ENCODE measurements at regions not wholly inside any gene's neighbourhood (a gene's known extent, or its start where the extent isn't known, plus 50 kb on each side); places are given as distances from the start of the nearest gene placed in this dataset.

DNA sequence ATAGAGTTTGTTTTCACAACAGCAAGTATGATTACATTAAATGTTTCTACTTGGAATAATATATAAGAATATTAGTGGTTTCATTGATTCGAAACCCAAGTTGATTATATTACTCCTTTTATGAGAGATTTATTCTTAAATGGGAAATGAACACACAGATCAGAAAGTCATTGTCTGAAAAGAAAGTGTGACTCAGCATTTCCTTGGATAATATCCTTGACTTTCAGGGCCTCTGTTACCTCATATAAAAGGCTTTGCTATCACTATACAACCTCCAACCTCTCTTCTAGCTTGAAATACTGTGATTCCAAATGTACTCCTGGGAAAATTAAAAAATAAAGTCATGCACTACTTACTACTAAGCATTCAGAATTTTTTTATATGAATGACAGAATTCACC lies 295.3 kb upstream of the LYPLAL1 start:
- in situ Hi-C loops (cut with MboI; ENCODE audit: low pct_unique_long_range_greater_than_20kb, low sequenced_read_pairs, unreplicated experiment), result no loop called here
- TF ChIP-seq, protein P1, sequence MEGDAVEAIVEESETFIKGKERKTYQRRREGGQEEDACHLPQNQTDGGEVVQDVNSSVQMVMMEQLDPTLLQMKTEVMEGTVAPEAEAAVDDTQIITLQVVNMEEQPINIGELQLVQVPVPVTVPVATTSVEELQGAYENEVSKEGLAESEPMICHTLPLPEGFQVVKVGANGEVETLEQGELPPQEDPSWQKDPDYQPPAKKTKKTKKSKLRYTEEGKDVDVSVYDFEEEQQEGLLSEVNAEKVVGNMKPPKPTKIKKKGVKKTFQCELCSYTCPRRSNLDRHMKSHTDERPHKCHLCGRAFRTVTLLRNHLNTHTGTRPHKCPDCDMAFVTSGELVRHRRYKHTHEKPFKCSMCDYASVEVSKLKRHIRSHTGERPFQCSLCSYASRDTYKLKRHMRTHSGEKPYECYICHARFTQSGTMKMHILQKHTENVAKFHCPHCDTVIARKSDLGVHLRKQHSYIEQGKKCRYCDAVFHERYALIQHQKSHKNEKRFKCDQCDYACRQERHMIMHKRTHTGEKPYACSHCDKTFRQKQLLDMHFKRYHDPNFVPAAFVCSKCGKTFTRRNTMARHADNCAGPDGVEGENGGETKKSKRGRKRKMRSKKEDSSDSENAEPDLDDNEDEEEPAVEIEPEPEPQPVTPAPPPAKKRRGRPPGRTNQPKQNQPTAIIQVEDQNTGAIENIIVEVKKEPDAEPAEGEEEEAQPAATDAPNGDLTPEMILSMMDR (IDR thresholded peaks at IDR 0.05; ENCODE audit: extremely low read depth, insufficient read depth, missing control alignments), result no peak
- no peak for DNase-seq (ENCODE audit: low spot score)

DNA sequence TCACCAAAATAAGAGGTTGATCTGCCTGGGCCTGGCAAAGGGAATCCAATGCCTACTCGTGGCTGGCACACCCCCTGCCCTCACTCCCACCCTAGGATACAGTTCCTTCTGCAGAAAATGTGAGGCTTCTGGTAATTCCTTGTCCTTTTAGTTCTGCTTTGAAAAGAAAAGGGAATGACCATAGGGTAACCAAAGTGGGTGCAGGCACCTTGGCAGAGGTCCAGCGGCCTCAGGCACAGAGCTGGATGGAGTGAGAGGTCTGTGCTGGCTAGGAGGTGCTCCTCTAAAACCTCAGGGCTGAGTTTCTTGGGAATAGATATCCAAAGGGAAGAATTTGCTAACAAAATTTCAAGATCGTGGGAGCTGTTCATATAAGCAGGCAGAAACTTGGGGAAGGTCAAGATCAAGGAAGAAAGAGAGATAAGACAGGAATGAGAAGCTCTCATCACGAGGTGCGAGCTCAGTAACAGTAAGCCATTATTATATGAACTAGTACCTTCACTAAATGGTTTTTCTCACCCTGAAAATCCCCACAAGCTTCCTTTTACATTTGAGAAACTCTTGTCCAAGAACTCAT lies 293.1 kb upstream of the LYPLAL1 start:
- in situ Hi-C loops (cut with MboI; ENCODE audit: low pct_unique_long_range_greater_than_20kb, low sequenced_read_pairs, unreplicated experiment), result no loop called here
- DNase-seq (ENCODE audit: low spot score), result no peak
- TF ChIP-seq, protein P1 (IDR thresholded peaks at IDR 0.05; ENCODE audit: extremely low read depth, insufficient read depth, missing control alignments), result no peak

- in situ Hi-C loops (cut with MboI; ENCODE audit: low pct_unique_long_range_greater_than_20kb, low sequenced_read_pairs, unreplicated experiment), result no loop called here
- DNase-seq (ENCODE audit: low spot score), result no peak
- TF ChIP-seq, protein P1 (IDR thresholded peaks at IDR 0.05; ENCODE audit: extremely low read depth, insufficient read depth, missing control alignments), result no peak
Observed at GRCh38 chr1:218882454-218882853, 291.2 kb upstream of the LYPLAL1 start.

DNA sequence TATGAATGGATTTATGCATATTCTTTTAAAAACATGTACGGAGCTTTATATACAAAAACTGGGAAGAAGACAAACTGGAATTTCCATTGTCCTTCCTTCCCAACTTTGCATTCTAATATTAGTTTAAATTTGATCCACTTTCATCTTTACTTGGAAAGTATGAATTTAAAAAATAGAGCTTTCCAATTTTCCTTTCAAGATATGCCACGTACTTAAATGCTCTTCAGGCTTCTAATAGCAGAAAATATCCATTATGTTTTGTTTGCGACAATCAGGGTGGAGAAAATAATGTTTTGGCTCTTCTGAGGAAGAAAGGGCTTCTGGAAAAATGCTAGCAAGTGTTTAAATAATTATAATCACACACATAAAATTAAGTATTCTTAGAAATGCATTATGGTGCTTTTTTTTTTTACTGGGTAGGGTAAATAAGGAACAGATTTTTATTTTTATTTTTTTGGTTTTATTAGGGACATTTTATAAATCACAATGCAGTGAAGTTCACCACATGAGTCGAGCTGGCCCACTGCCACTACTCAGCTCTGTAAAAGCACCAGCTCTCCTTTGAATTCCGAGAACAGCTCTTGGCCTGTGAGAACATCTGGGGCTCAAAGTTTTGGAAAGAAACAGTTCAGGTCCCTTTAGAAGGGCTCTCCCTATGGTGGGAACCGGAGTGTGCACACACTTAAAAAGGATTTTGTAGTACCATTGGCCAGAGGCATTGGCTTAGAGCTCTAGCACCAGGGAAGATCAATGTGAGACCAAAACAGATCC lies 287.4 kb upstream of the LYPLAL1 start:
- DNase-seq (ENCODE audit: low spot score), result no peak
- in situ Hi-C loops (cut with MboI; ENCODE audit: low pct_unique_long_range_greater_than_20kb, low sequenced_read_pairs, unreplicated experiment), result no loop called here
- TF ChIP-seq, protein P1 (IDR thresholded peaks at IDR 0.05; ENCODE audit: extremely low read depth, insufficient read depth, missing control alignments), result no peak

- TF ChIP-seq, protein P1 (IDR thresholded peaks at IDR 0.05; ENCODE audit: extremely low read depth, insufficient read depth, missing control alignments), result no peak
- in situ Hi-C loops (cut with MboI; ENCODE audit: low pct_unique_long_range_greater_than_20kb, low sequenced_read_pairs, unreplicated experiment), result no loop called here
- no peak for DNase-seq (ENCODE audit: low spot score)
Observed at GRCh38 chr1:218887141-218887925, 286.3 kb upstream of the LYPLAL1 start.

GRCh38 chr1:218890451-218890850 lies 283.2 kb upstream of the LYPLAL1 start:
- in situ Hi-C loops (cut with MboI; ENCODE audit: low pct_unique_long_range_greater_than_20kb, low sequenced_read_pairs, unreplicated experiment), result no loop called here
- DNase-seq (ENCODE audit: low spot score), result no peak

More at GRCh38 chr1:218890451-218890850, 283.2 kb upstream of the LYPLAL1 start:
- TF ChIP-seq, protein P1 (IDR thresholded peaks at IDR 0.05; ENCODE audit: extremely low read depth, insufficient read depth, missing control alignments), result no peak
